ENCODE measurements at regions not wholly inside any gene's neighbourhood (a gene's known extent, or its start where the extent isn't known, plus 50 kb on each side); places are given as distances from the start of the nearest gene placed in this dataset.

DNA sequence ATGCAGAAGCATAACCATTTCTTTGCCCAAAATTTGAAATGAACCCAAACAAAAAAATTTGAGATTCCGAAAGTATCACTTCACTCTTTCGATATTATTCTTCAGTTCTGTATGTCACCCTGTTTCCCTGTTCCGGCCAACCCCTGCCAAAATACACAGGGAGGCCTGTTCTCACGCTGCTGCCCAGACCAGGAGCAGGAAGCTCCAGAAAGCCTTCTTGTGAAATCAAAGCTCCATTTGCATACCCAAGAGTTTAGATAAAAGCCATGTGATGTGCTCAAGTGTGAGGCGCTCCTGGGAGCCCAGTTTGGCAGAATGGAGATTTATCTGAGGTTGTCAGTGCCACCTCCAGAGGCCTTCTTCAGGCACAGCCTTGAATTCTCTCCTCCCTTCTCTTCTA lies 236.2 kb downstream of the FGFR2 start:
- 16 to 19% methylated on average over 5 of the region's 5 CpGs for WGBS, 2 donors
- Histone ChIP-seq H3K4me3 (ENCODE audit: low read length in 2 of 2) (no peak overlapping the region), H3K36me3 (ENCODE audit: control insufficient read depth in 1 of 2, insufficient read depth in 2 of 2, low read length in 1 of 2) (no peaks in the 10 kb centered on the region), H3K9me3 (ENCODE audit: control insufficient read depth, low read length) (no peaks in the 10 kb centered on the region), H3K27ac (ENCODE audit: low read depth in 1 of 2, low read length in 2 of 2) (no peak overlapping the region), H3K4me1 (ENCODE audit: control insufficient read depth in 1 of 2, insufficient read depth in 2 of 2, low read length in 2 of 2) (no peaks in the 10 kb centered on the region), H3K27me3 (ENCODE audit: control insufficient read depth in 1 of 2, insufficient read depth in 2 of 2, low read length in 1 of 2) (no peaks in the 10 kb centered on the region)
- DNase-seq: no peak
- ATAC-seq (ENCODE audit: low FRiP score): no peak
- intact Hi-C loops (cut with DNase I): no loop called here

- Histone ChIP-seq H3K9me3 (ENCODE audit: control insufficient read depth, low read length) (no peaks in the 10 kb centered on the region), H3K36me3 (ENCODE audit: control insufficient read depth in 1 of 2, insufficient read depth in 2 of 2, low read length in 1 of 2) (no peaks in the 10 kb centered on the region), H3K27me3 (ENCODE audit: control insufficient read depth in 1 of 2, insufficient read depth in 2 of 2, low read length in 1 of 2) (no peaks in the 10 kb centered on the region), H3K4me1 (ENCODE audit: control insufficient read depth in 1 of 2, insufficient read depth in 2 of 2, low read length in 2 of 2) (no peaks in the 10 kb centered on the region), H3K27ac (ENCODE audit: low read depth in 1 of 2, low read length in 2 of 2) (no peak overlapping the region), H3K4me3 (ENCODE audit: low read length in 2 of 2) (no peak overlapping the region)
- ATAC-seq (ENCODE audit: low FRiP score) (no peak), DNase-seq (no peak)
- intact Hi-C loops (cut with DNase I): no loop called here
- 96 to 97% methylated on average over 23 to 29 of the region's 29 CpGs for WGBS, 2 donors
These were observed 232.7 kb downstream of the FGFR2 start for GRCh38 chr10:121365566-121365965.

- no peak for ATAC-seq (ENCODE audit: low FRiP score)
- no peaks in the 10 kb centered on the region for H3K4me1 ChIP-seq (ENCODE audit: control insufficient read depth in 1 of 2, insufficient read depth in 2 of 2, low read length in 2 of 2)
- H3K27ac ChIP-seq (ENCODE audit: low read depth in 1 of 2, low read length in 2 of 2): no peak overlapping the region
- no peak overlapping the region for H3K4me3 ChIP-seq (ENCODE audit: low read length in 2 of 2)
- intact Hi-C loops (cut with DNase I): no loop called here
- no peak for DNase-seq
- no peaks in the 10 kb centered on the region for H3K9me3 ChIP-seq (ENCODE audit: control insufficient read depth, low read length)
- WGBS, 2 donors: 53 to 61% methylated on average over 9 of the region's 9 CpGs
- no peaks in the 10 kb centered on the region for H3K36me3 ChIP-seq (ENCODE audit: control insufficient read depth in 1 of 2, insufficient read depth in 2 of 2, low read length in 1 of 2)
- H3K27me3 ChIP-seq (ENCODE audit: control insufficient read depth in 1 of 2, insufficient read depth in 2 of 2, low read length in 1 of 2): no peaks in the 10 kb centered on the region
These were observed 229.8 kb downstream of the FGFR2 start for GRCh38 chr10:121368347-121369025.

DNA sequence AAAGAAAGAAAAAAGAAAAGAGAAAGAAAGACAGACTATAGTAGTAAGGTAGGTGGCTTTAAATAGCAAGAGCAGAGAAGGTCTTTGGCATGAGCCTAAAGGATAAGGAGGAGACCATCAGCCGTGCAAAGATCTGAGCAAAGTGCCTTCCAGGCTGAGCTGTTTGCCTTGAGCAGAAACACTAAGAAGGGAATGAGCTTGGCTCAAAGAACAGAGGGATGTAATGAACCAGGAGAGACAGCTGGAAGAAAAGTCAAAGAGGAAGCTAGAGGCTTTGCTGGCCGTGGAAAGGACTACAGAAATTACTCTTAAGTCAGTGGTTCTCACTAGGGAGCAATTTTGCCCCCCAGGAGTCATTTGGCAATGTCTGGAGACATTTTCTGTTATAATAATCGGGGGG lies 228.6 kb downstream of the FGFR2 start:
- Histone ChIP-seq H3K4me3 (ENCODE audit: low read length in 2 of 2) (no peak overlapping the region), H3K36me3 (ENCODE audit: control insufficient read depth in 1 of 2, insufficient read depth in 2 of 2, low read length in 1 of 2) (no peaks in the 10 kb centered on the region), H3K27ac (ENCODE audit: low read depth in 1 of 2, low read length in 2 of 2) (no peak overlapping the region), H3K4me1 (ENCODE audit: control insufficient read depth in 1 of 2, insufficient read depth in 2 of 2, low read length in 2 of 2) (no peaks in the 10 kb centered on the region), H3K27me3 (ENCODE audit: control insufficient read depth in 1 of 2, insufficient read depth in 2 of 2, low read length in 1 of 2) (no peaks in the 10 kb centered on the region), H3K9me3 (ENCODE audit: control insufficient read depth, low read length) (no peaks in the 10 kb centered on the region)
- intact Hi-C loops (cut with DNase I): no loop called here
- DNase-seq: no peak
- 44 to 55% methylated on average over 3 of the region's 3 CpGs for WGBS, 2 donors
- ATAC-seq (ENCODE audit: low FRiP score): no peak

GRCh38 chr10:121371836-121372235 lies 226.4 kb downstream of the FGFR2 start:
- H3K27ac ChIP-seq (ENCODE audit: low read depth in 1 of 2, low read length in 2 of 2): no peak overlapping the region
- intact Hi-C loops (cut with DNase I): no loop called here
- H3K36me3 ChIP-seq (ENCODE audit: control insufficient read depth in 1 of 2, insufficient read depth in 2 of 2, low read length in 1 of 2): no peaks in the 10 kb centered on the region
- 88 to 90% methylated on average over 3 of the region's 3 CpGs for WGBS, 2 donors
- no peaks in the 10 kb centered on the region for H3K27me3 ChIP-seq (ENCODE audit: control insufficient read depth in 1 of 2, insufficient read depth in 2 of 2, low read length in 1 of 2)
- H3K4me1 ChIP-seq (ENCODE audit: control insufficient read depth in 1 of 2, insufficient read depth in 2 of 2, low read length in 2 of 2): no peaks in the 10 kb centered on the region
- DNase-seq (no peak), ATAC-seq (ENCODE audit: low FRiP score) (no peak)
- H3K4me3 ChIP-seq (ENCODE audit: low read length in 2 of 2): no peak overlapping the region
- H3K9me3 ChIP-seq (ENCODE audit: control insufficient read depth, low read length): no peaks in the 10 kb centered on the region

DNA sequence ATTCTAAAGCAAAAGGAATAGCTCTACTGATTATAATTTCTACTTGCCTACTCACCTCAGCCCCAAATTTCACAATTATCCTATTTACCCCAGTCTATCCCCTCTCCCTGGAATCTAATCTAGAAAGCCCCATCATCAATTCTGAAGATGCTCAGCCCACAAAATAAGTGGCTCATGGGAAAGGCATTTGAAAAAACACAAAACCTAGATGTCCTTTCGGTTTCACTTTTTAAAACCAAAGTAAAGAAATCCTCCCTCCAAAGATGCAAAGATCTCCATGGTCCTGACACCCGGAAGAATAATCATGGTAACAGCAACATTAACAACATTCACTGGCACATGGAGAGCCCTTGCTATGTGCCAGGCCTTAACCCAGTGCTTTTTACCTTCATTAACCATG lies 224.8 kb downstream of the FGFR2 start:
- ATAC-seq (ENCODE audit: low FRiP score) (no peak), DNase-seq (no peak)
- Histone ChIP-seq H3K4me1 (ENCODE audit: control insufficient read depth in 1 of 2, insufficient read depth in 2 of 2, low read length in 2 of 2) (no peaks in the 10 kb centered on the region), H3K27me3 (ENCODE audit: control insufficient read depth in 1 of 2, insufficient read depth in 2 of 2, low read length in 1 of 2) (no peaks in the 10 kb centered on the region), H3K4me3 (ENCODE audit: low read length in 2 of 2) (no peak overlapping the region), H3K27ac (ENCODE audit: low read depth in 1 of 2, low read length in 2 of 2) (no peak overlapping the region), H3K36me3 (ENCODE audit: control insufficient read depth in 1 of 2, insufficient read depth in 2 of 2, low read length in 1 of 2) (no peaks in the 10 kb centered on the region), H3K9me3 (ENCODE audit: control insufficient read depth, low read length) (no peaks in the 10 kb centered on the region)
- intact Hi-C loops (cut with DNase I): no loop called here
- WGBS, 2 donors: 67 to 70% methylated on average over 2 of the region's 2 CpGs

- no peak for DNase-seq
- Histone ChIP-seq H3K9me3 (ENCODE audit: control insufficient read depth, low read length) (no peaks in the 10 kb centered on the region), H3K36me3 (ENCODE audit: control insufficient read depth in 1 of 2, insufficient read depth in 2 of 2, low read length in 1 of 2) (no peaks in the 10 kb centered on the region), H3K27me3 (ENCODE audit: control insufficient read depth in 1 of 2, insufficient read depth in 2 of 2, low read length in 1 of 2) (no peaks in the 10 kb centered on the region), H3K27ac (ENCODE audit: low read depth in 1 of 2, low read length in 2 of 2) (no peak overlapping the region), H3K4me3 (ENCODE audit: low read length in 2 of 2) (no peak overlapping the region), H3K4me1 (ENCODE audit: control insufficient read depth in 1 of 2, insufficient read depth in 2 of 2, low read length in 2 of 2) (no peaks in the 10 kb centered on the region)
- ATAC-seq (ENCODE audit: low FRiP score): no peak
- 86 to 93% methylated on average over 12 of the region's 12 CpGs for WGBS, 2 donors
- intact Hi-C loops (cut with DNase I): no loop called here
These were observed 224.1 kb downstream of the FGFR2 start for GRCh38 chr10:121374121-121374520.

GRCh38 chr10:121375172-121375571 lies 223.1 kb downstream of the FGFR2 start:
- H3K4me1 ChIP-seq (ENCODE audit: control insufficient read depth in 1 of 2, insufficient read depth in 2 of 2, low read length in 2 of 2): no peaks in the 10 kb centered on the region
- ATAC-seq (ENCODE audit: low FRiP score) (no peak), DNase-seq (no peak)
- no peak overlapping the region for H3K4me3 ChIP-seq (ENCODE audit: low read length in 2 of 2)
- no peak overlapping the region for H3K27ac ChIP-seq (ENCODE audit: low read depth in 1 of 2, low read length in 2 of 2)
- 81 to 93% methylated on average over 6 of the region's 6 CpGs for WGBS, 2 donors
- H3K36me3 ChIP-seq (ENCODE audit: control insufficient read depth in 1 of 2, insufficient read depth in 2 of 2, low read length in 1 of 2): no peaks in the 10 kb centered on the region
- intact Hi-C loops (cut with DNase I): no loop called here
- no peaks in the 10 kb centered on the region for H3K9me3 ChIP-seq (ENCODE audit: control insufficient read depth, low read length)
- H3K27me3 ChIP-seq (ENCODE audit: control insufficient read depth in 1 of 2, insufficient read depth in 2 of 2, low read length in 1 of 2): no peaks in the 10 kb centered on the region

GRCh38 chr10:121378251-121378801 lies 219.9 kb downstream of the FGFR2 start:
- DNase-seq (no peak), ATAC-seq (ENCODE audit: low FRiP score) (no peak)
- 86% methylated on average over 6 of the region's 6 CpGs for WGBS, 2 donors
- Histone ChIP-seq H3K27me3 (ENCODE audit: control insufficient read depth in 1 of 2, insufficient read depth in 2 of 2, low read length in 1 of 2) (no peaks in the 10 kb centered on the region), H3K4me3 (ENCODE audit: low read length in 2 of 2) (no peak overlapping the region), H3K27ac (ENCODE audit: low read depth in 1 of 2, low read length in 2 of 2) (no peak overlapping the region), H3K4me1 (ENCODE audit: control insufficient read depth in 1 of 2, insufficient read depth in 2 of 2, low read length in 2 of 2) (no peaks in the 10 kb centered on the region), H3K36me3 (ENCODE audit: control insufficient read depth in 1 of 2, insufficient read depth in 2 of 2, low read length in 1 of 2) (no peaks in the 10 kb centered on the region), H3K9me3 (ENCODE audit: control insufficient read depth, low read length) (no peaks in the 10 kb centered on the region)
- intact Hi-C loops (cut with DNase I): no loop called here

Data from aorta (tissue), 5 donors.